Upper lobe of left lung (tissue), 4 donors: ENCODE measurements at regions not wholly inside any gene's neighbourhood (a gene's known extent, or its start where the extent isn't known, plus 50 kb on each side); places are given as distances from the start of the nearest gene placed in this dataset.

Experiments used
- POLR2A ChIP-seq, 4 donors: fragments of 450-650 bp; IDR thresholded peaks; one replicate each; pipeline ENCODE4 v1.5.1; 2016 to 2017; ENCODE audit warnings: antibody characterized with exemption in 4 of 4, mild to moderate bottlenecking in 2 of 4
- POLR2AphosphoS5 ChIP-seq, 2 donors: sonication (generic); formaldehyde crosslinking; IDR thresholded peaks; one replicate each; pipeline ENCODE4 v1.5.1; 2017; ENCODE audit warnings: antibody characterized with exemption in 2 of 2
- TF ChIP-seq, protein P1 (sequence below), 6 experiments: fragments of 450-650 bp in 4 of 6; fragments of 200-600 bp in 2 of 6; sonication (generic) in 2 of 6; IDR thresholded peaks; one replicate each; pipeline ENCODE4 v1.5.1; 2016 to 2019; ENCODE audit warnings: antibody characterized with exemption in 6 of 6

DNA sequence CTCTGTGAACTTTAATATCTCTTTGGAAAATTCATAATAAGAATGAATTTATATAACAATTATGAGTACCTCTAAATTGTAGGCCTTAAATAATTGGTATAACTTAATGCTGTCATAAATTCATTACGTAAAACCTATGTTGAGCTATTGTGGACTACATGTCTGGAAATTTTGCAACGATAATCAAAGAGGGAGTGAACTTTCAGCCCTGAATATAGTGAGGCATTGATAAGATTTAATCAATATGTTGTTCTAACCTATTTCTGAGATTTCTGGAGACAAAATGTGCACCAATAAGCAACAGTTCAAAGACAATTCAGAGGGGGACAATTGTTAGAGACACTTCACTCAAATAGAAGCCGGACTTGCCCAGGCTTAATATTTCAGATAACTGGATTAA, 499.4 kb downstream of the ELAVL2 start:
- TF ChIP-seq POLR2AphosphoS5 (IDR thresholded peaks at IDR 0.05), result no peak
- TF ChIP-seq POLR2A (IDR thresholded peaks at IDR 0.05), result no peak
- TF ChIP-seq, protein P1, sequence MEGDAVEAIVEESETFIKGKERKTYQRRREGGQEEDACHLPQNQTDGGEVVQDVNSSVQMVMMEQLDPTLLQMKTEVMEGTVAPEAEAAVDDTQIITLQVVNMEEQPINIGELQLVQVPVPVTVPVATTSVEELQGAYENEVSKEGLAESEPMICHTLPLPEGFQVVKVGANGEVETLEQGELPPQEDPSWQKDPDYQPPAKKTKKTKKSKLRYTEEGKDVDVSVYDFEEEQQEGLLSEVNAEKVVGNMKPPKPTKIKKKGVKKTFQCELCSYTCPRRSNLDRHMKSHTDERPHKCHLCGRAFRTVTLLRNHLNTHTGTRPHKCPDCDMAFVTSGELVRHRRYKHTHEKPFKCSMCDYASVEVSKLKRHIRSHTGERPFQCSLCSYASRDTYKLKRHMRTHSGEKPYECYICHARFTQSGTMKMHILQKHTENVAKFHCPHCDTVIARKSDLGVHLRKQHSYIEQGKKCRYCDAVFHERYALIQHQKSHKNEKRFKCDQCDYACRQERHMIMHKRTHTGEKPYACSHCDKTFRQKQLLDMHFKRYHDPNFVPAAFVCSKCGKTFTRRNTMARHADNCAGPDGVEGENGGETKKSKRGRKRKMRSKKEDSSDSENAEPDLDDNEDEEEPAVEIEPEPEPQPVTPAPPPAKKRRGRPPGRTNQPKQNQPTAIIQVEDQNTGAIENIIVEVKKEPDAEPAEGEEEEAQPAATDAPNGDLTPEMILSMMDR (IDR thresholded peaks at IDR 0.05), result no peak
